Activated CD4-positive, CD25-positive, alpha-beta regulatory T cell treated with anti-CD3 and anti-CD28 coated beads, Interleukin-2, amount 50 U/mL, for 72 hours (primary cell): ENCODE measurements at regions not wholly inside any gene's neighbourhood (a gene's known extent, or its start where the extent isn't known, plus 50 kb on each side); places are given as distances from the start of the nearest gene placed in this dataset.

Source experiments
- DNase-seq: peaks from one replicate; pipeline ENCODE4 v3.0.0; 2021

GRCh38 chr14:99040052-99040451 lies 231.9 kb downstream of the BCL11B start:
- no peak for DNase-seq

- no peak for DNase-seq
Observed at GRCh38 chr14:99040711-99041110, 231.3 kb downstream of the BCL11B start.

- no peak for DNase-seq
Observed at GRCh38 chr14:99041141-99041819, 230.7 kb downstream of the BCL11B start.

- no peak for DNase-seq
Observed at GRCh38 chr14:99041820-99042174, 230.2 kb downstream of the BCL11B start.

- no peak for DNase-seq
Observed at GRCh38 chr14:99042381-99043266, 229.4 kb downstream of the BCL11B start.

- no peak for DNase-seq
Observed at GRCh38 chr14:99043267-99043615, 228.8 kb downstream of the BCL11B start.

GRCh38 chr14:99043756-99044155 lies 228.2 kb downstream of the BCL11B start:
- no peak for DNase-seq

- DNase-seq, result no peak
Observed at GRCh38 chr14:99047441-99048031, 224.5 kb downstream of the BCL11B start.

GRCh38 chr14:99050309-99050708 lies 221.7 kb downstream of the BCL11B start:
- DNase-seq, result no peak

GRCh38 chr14:99052467-99052866 lies 219.5 kb downstream of the BCL11B start:
- no peak for DNase-seq

- no peak for DNase-seq
Observed at GRCh38 chr14:99055019-99055418, 217.0 kb downstream of the BCL11B start.

- DNase-seq, result peak; percentile 43
Observed at GRCh38 chr14:99055816-99056215, 216.2 kb downstream of the BCL11B start.

- DNase-seq, result no peak
Observed at GRCh38 chr14:99057576-99058083, 214.4 kb downstream of the BCL11B start.

- DNase-seq, result no peak
Observed at GRCh38 chr14:99058542-99058941, 213.5 kb downstream of the BCL11B start.

GRCh38 chr14:99062216-99062615 lies 209.8 kb downstream of the BCL11B start:
- DNase-seq, result no peak

- DNase-seq, result no peak
Observed at GRCh38 chr14:99062772-99063418, 209.1 kb downstream of the BCL11B start.

- no peak for DNase-seq
Observed at GRCh38 chr14:99063620-99064225, 208.3 kb downstream of the BCL11B start.

GRCh38 chr14:99064262-99064954 lies 207.6 kb downstream of the BCL11B start:
- DNase-seq, result no peak

GRCh38 chr14:99065551-99065950 lies 206.4 kb downstream of the BCL11B start:
- no peak for DNase-seq

- no peak for DNase-seq
Observed at GRCh38 chr14:99066378-99066777, 205.6 kb downstream of the BCL11B start.

GRCh38 chr14:99067141-99067920 lies 204.7 kb downstream of the BCL11B start:
- no peak for DNase-seq
